Esophagus (tissue), 2 donors: ENCODE measurements at regions not wholly inside any gene's neighbourhood (a gene's known extent, or its start where the extent isn't known, plus 50 kb on each side); places are given as distances from the start of the nearest gene placed in this dataset.

Source experiments
- H3K27ac ChIP-seq, 2 donors: one replicate each; pipeline ENCODE4 v1.5.1; 2013; ENCODE audit warnings: low read depth in 2 of 2, mild to moderate bottlenecking in 2 of 2, inconsistent platforms in 1 of 2, low read length in 1 of 2, moderate library complexity in 1 of 2
- H3K27me3 ChIP-seq, 2 donors: one replicate each; pipeline ENCODE4 v1.6.1; 2013; ENCODE audit warnings: low read length in 2 of 2, control low read depth in 1 of 2, mild to moderate bottlenecking in 1 of 2; ENCODE audit not compliant: insufficient read depth in 2 of 2, control insufficient read depth in 1 of 2
- H3K36me3 ChIP-seq, 2 donors: one replicate each; pipeline ENCODE4 v1.6.1; 2013; ENCODE audit warnings: low read length in 1 of 2; ENCODE audit not compliant: control insufficient read depth in 2 of 2, insufficient read depth in 2 of 2
- H3K4me1 ChIP-seq, 2 donors: one replicate each; pipeline ENCODE4 v1.6.1; 2013; ENCODE audit warnings: low read length in 1 of 2; ENCODE audit not compliant: control insufficient read depth in 2 of 2, insufficient read depth in 2 of 2
- H3K4me3 ChIP-seq, 2 donors: one replicate each; pipeline ENCODE4 v1.5.1; 2013; ENCODE audit warnings: low read length in 2 of 2, mild to moderate bottlenecking in 2 of 2, low read depth in 1 of 2, moderate library complexity in 1 of 2
- H3K9me3 ChIP-seq, 2 donors: one replicate each; pipeline ENCODE4 v1.6.1; 2013; ENCODE audit warnings: mild to moderate bottlenecking in 2 of 2, low read depth in 1 of 2, low read length in 1 of 2, moderate library complexity in 1 of 2; ENCODE audit not compliant: control insufficient read depth in 2 of 2, insufficient read depth in 1 of 2
- WGBS, 2 donors: extraction: QIAGEN DNeasy Blood & Tissue Kit; methylation state at CpG; one replicate each; pipeline ENCODE4 v1.1.7; 2013; 5-methylcytosine and 5-hydroxymethylcytosine counted together
- donor health status: healthy with polysubstance abuse.
- donor health status: Bipolar disorder and iron deficiency.

DNA sequence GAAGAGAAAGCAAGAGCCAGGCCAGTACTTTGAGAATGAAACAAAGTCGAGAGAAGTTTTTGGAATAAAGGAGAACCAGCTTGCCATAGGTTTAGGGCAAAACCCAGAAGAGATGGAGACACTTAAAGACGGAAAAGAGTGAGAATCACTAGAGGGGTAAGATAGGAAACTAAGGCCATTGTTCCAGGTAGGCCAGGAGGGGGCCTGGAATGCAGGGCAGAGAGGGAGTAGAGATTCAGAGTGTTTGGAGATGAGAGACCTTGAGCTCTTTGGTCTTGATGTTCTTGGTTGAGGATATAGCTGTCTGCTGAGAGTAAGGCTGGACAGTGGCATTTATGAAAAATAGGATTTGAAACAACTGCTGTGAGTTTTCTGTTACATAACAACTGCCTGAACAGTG is 263.3 kb upstream of the POU2AF2 start:
- WGBS, 2 donors: 84 to 85% methylated on average over 2 of the region's 2 CpGs
- Histone ChIP-seq H3K9me3 (no peaks in the 10 kb centered on the region), H3K27me3 (no peaks in the 10 kb centered on the region), H3K36me3 (no peaks in the 10 kb centered on the region), H3K27ac (no peak overlapping the region), H3K4me3 (no peak overlapping the region), H3K4me1 (no peaks in the 10 kb centered on the region)

DNA sequence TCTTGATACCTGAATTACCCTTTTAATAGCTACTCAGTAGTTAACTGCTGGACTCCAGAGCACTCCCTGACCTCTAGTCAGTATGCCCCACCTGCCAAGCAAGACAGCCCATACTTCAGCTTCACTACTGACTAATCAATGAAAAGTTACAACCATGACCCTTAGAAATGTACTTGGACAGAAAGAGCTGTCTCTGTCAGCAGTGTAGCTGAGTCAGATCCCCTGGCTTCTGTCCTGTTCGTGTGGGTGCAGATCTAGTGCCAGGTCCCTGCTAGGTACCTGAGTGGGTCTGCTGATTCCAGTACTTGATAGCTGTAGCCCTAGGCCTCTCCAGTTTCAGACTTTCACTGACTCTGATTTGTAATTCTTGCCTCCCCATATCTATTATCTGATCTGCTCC is 265.8 kb upstream of the POU2AF2 start:
- Histone ChIP-seq H3K36me3 (no peaks in the 10 kb centered on the region), H3K27ac (no peak overlapping the region), H3K4me3 (no peak overlapping the region), H3K4me1 (no peaks in the 10 kb centered on the region), H3K27me3 (no peaks in the 10 kb centered on the region), H3K9me3 (no peaks in the 10 kb centered on the region)
- WGBS, 2 donors: 54 to 60% methylated on average over 1 of the region's 1 CpG

DNA sequence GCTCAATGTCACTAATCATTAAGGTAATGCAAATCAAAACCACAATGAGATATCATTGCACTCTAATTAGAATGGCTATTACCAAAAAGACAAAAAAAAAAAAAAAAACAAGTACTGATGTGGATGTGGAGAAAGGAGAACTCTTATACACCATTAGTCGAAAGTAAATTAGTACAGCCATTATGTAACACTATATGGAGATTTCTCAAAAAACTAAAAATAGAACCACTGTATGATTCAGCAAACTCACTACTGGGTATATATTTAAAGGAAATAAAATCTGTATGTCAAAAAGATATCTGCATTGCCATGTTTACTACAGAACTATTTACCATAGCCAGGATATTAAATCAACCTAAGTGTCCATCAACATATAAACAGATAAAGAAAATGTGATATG is 265.4 kb upstream of the ARHGAP20 start:
- Histone ChIP-seq H3K9me3 (no peaks in the 10 kb centered on the region), H3K4me1 (no peaks in the 10 kb centered on the region), H3K36me3 (no peaks in the 10 kb centered on the region), H3K27ac (no peak overlapping the region), H3K4me3 (no peak overlapping the region), H3K27me3 (no peaks in the 10 kb centered on the region)
- 83 to 90% methylated on average over 1 of the region's 1 CpG for WGBS, 2 donors

DNA sequence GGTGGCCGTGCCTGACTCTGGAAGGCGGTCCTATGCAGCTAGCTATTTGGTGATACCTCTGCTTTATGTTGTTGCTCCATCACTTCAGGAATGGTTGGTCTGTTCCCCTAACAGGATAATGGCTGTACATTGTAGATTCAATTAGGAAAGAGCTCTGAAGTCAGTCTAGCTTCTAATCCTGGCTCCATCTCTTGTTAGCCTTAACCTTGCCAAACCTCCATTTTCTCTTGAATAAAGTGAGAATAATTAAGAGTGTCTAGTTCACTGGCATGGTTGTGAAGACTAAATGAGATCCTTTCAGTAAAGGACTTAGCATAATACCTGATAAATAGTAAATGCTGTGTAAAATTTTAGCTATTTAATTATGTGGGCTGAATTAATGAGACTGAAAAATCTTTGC is 262.5 kb upstream of the ARHGAP20 start:
- H3K36me3 ChIP-seq: no peaks in the 10 kb centered on the region
- WGBS, 2 donors: 92 to 98% methylated on average over 2 of the region's 2 CpGs

DNA sequence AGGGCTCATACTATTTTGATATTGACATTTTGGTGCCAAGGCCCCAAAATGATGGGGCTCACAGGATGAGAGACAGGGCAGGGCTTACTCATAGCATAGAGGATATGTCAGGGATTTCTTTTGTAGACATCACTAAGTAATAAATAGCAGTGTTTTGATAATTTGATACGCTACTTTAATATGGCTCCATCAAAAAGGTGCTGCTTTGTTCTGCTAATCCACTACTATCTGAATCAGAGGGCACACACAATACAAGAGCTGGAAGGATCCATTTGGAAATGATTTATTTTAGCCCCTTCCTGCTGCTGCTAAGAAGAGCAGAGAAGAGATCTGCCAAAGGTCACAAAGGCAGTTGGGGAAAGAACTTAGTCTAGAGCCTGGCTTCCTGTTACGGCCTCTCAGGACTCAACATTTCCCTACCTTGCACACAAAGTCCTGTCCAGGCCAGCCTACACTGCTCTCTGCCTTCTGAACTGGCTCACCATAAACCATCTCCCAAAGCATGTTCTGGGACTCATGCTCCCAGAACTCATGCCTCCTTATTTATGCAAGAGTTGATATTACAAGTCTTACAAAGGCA is 261.3 kb upstream of the ARHGAP20 start:
- Histone ChIP-seq H3K4me3 (no peak overlapping the region), H3K9me3 (no peaks in the 10 kb centered on the region), H3K4me1 (no peaks in the 10 kb centered on the region), H3K27me3 (peaks cover 0 to 4% of the 10 kb centered on the region in 2 donors), H3K36me3 (no peaks in the 10 kb centered on the region), H3K27ac (no peak overlapping the region)
- 46 to 55% methylated on average over 2 of the region's 2 CpGs for WGBS, 2 donors

More for the DNA sequence above, 262.5 kb upstream of the ARHGAP20 start:
- Histone ChIP-seq H3K4me3 (no peak overlapping the region), H3K9me3 (no peaks in the 10 kb centered on the region), H3K27me3 (no peaks in the 10 kb centered on the region), H3K27ac (no peak overlapping the region), H3K4me1 (no peaks in the 10 kb centered on the region)

DNA sequence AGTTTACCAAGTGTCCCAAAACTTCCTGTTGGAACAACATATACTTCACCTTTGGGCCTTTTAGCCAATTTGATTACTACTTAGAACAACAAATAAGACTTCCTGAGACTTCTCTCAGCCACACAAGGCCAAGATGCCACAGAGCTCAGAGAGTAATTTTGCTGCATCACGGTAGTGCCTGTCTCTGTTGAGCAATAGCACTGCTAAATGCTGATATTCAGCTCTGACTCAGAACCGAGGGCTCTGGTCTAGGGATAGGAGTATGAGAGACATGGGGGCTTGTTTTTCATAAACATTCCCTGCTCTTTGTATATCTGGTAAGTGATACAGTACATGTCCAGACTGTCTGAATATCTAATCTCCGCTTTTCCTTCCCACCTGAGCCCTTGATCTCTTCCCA is 260.4 kb upstream of the ARHGAP20 start:
- H3K9me3 ChIP-seq: no peaks in the 10 kb centered on the region
- no peak overlapping the region for H3K27ac ChIP-seq
- 73 to 79% methylated on average over 3 of the region's 3 CpGs for WGBS, 2 donors
- H3K4me3 ChIP-seq: no peak overlapping the region
- H3K27me3 ChIP-seq: peaks cover 0 to 4% of the 10 kb centered on the region in 2 donors
- H3K4me1 ChIP-seq: no peaks in the 10 kb centered on the region
- H3K36me3 ChIP-seq: no peaks in the 10 kb centered on the region

DNA sequence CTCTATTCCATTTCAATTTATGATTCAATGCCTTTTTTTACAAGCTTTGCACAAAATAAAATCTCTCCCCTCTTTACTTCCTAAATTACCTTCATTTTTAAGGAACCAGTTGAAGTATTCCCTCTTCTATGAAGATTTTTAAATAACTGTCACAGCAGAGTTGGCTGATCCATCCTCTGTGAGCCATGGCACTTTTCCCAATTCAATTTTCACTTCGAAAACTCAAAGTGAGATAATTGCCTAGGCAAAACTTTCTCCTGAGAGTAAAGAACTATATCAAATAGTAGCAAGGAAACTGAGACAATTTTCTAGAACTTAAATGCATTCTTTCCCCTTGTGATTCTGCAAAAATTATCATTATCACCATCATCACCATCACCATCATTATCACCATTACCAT is 259.9 kb upstream of the ARHGAP20 start:
- Histone ChIP-seq H3K27ac (no peak overlapping the region), H3K4me1 (no peaks in the 10 kb centered on the region), H3K9me3 (no peaks in the 10 kb centered on the region), H3K36me3 (no peaks in the 10 kb centered on the region), H3K27me3 (peaks cover 0 to 4% of the 10 kb centered on the region in 2 donors), H3K4me3 (no peak overlapping the region)
- WGBS, 2 donors: 80 to 85% methylated on average over 1 of the region's 1 CpG

DNA sequence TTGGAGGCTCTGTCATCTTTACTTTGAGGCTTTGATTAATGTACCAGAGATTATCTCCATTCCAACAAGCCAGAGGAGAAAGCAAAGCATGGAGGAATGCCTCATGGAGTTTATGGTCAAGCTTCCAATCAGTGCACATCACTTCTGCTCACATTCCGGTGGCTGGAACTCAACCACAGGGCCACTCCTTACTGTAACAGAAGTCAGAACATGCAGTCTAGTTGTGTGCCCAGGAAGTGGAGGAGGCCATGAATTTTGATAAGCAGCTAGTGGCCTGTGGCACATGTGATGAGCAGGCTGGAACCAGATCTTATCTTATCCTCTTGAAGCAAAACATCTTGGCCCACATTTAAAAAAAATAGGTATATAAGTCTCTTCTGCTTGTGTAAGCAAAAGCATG is 258.9 kb upstream of the ARHGAP20 start:
- Histone ChIP-seq H3K27me3 (peaks cover 0 to 4% of the 10 kb centered on the region in 2 donors), H3K27ac (no peak overlapping the region), H3K36me3 (no peaks in the 10 kb centered on the region), H3K4me3 (no peak overlapping the region), H3K9me3 (no peaks in the 10 kb centered on the region), H3K4me1 (no peaks in the 10 kb centered on the region)
- WGBS, 2 donors: 58 to 60% methylated on average over 1 of the region's 1 CpG

DNA sequence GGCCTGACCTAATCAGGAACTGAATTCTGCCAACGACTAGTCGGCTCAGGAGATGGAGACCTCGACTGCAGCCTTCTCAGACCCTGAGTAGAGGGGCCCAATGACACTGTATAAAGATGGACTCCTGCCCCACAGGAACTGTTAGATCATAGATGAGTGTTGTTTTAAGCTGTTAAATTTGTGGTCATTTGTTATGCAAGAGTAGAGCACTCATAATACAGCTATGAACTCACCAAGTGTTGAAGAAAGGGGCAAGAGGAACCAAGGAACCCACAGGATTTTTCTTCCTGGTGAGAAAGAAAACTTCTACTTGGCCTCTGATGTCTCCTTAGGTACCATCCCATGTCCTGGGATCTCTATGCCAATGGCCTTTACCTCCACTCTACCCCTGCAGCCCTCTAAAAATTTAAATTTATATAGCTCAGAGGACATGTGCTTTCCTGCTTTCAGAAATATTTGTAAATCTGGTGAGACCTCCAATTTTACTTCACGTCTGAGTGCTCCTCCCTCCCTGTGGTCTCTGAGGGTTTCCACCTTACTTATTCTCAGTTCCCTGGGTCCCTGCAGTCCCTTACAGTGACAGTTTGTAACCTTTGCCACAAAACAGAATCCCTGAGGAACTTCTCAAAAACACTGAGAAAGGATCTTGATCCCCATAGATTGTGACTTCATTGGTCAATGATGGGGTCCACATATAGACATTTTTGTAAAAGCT is 256.3 kb upstream of the ARHGAP20 start:
- 87 to 91% methylated on average over 4 of the region's 4 CpGs for WGBS, 2 donors
- Histone ChIP-seq H3K36me3 (no peaks in the 10 kb centered on the region), H3K9me3 (no peaks in the 10 kb centered on the region), H3K4me3 (no peak overlapping the region), H3K27me3 (peaks cover 0 to 4% of the 10 kb centered on the region in 2 donors), H3K27ac (no peak overlapping the region), H3K4me1 (no peaks in the 10 kb centered on the region)

DNA sequence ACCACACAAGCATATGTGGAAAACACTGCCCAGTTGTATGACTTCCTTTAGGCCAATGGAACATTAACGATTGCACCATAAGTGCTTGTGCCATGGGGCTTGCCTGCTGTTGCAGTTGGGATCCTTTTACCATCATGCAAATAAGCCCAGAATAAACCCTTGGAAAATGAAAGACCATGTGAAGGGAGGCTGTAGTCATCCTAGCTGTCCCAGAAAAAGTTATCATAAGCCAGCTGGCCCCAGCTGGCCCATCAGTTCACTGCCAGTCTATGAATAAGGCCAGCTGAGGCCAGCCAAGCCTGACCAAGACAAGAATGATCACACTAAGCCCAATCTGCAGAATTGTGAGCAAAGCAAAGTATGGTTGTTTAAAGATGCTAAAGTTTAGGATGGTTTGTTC is 253.9 kb upstream of the ARHGAP20 start:
- H3K4me3 ChIP-seq: no peak overlapping the region
- no peak overlapping the region for H3K27ac ChIP-seq
- H3K27me3 ChIP-seq: peaks cover 0 to 4% of the 10 kb centered on the region in 2 donors
- no peaks in the 10 kb centered on the region for H3K36me3 ChIP-seq
- H3K9me3 ChIP-seq: no peaks in the 10 kb centered on the region
- 69 to 84% methylated on average over 1 of the region's 1 CpG for whole genome bisulfite sequencing, 2 donors
- H3K4me1 ChIP-seq: no peaks in the 10 kb centered on the region
